ENCODE measurements at regions not wholly inside any gene's neighbourhood (a gene's known extent, or its start where the extent isn't known, plus 50 kb on each side); places are given as distances from the start of the nearest gene placed in this dataset.

- no peak overlapping the region for H3K27ac ChIP-seq (ENCODE audit: insufficient read depth in 1 of 2, low read depth in 1 of 2, low read length in 2 of 2, poor library complexity in 1 of 2, severe bottlenecking in 2 of 2)
- DNase-seq: no peak
- H3K36me3 ChIP-seq (ENCODE audit: control insufficient read depth in 4 of 4, insufficient read depth in 4 of 4, low read length in 3 of 4): no peaks in the 10 kb centered on the region
- no peaks in the 10 kb centered on the region for H3K9me3 ChIP-seq (ENCODE audit: control extremely low read depth in 1 of 5, control insufficient read depth in 4 of 5, insufficient read depth in 2 of 5, low read depth in 1 of 5, low read length in 4 of 5)
- ChIA-PET POLR2A (no interaction called here), CTCF (no interaction called here)
- H3K27me3 ChIP-seq (replicated peaks in 2 of 5; ENCODE audit: control insufficient read depth in 4 of 5, insufficient read depth in 5 of 5, low read length in 4 of 5): no peaks in the 10 kb centered on the region
- no peak overlapping the region for H3K4me3 ChIP-seq (ENCODE audit: control insufficient read depth in 1 of 7, extremely low read depth in 1 of 7, insufficient read depth in 4 of 7, low read depth in 2 of 7, low read length in 6 of 7)
- 90% methylated on average over 1 of the region's 1 CpG for WGBS (ENCODE audit: insufficient coverage)
- H3K4me1 ChIP-seq (ENCODE audit: control extremely low read depth in 1 of 4, control insufficient read depth in 4 of 4, insufficient read depth in 4 of 4, low read length in 3 of 4): no peaks in the 10 kb centered on the region
Measured at GRCh38 chr5:52177193-52177592, 610.5 kb upstream of the ITGA1 start.

- ChIA-PET POLR2A (no interaction called here), CTCF (no interaction called here)
- Histone ChIP-seq H3K27me3 (replicated peaks in 2 of 5; ENCODE audit: control insufficient read depth in 4 of 5, insufficient read depth in 5 of 5, low read length in 4 of 5) (no peaks in the 10 kb centered on the region), H3K4me3 (ENCODE audit: control insufficient read depth in 1 of 7, extremely low read depth in 1 of 7, insufficient read depth in 4 of 7, low read depth in 2 of 7, low read length in 6 of 7) (no peak overlapping the region), H3K36me3 (ENCODE audit: control insufficient read depth in 4 of 4, insufficient read depth in 4 of 4, low read length in 3 of 4) (no peaks in the 10 kb centered on the region), H3K9me3 (ENCODE audit: control extremely low read depth in 1 of 5, control insufficient read depth in 4 of 5, insufficient read depth in 2 of 5, low read depth in 1 of 5, low read length in 4 of 5) (no peaks in the 10 kb centered on the region), H3K27ac (ENCODE audit: insufficient read depth in 1 of 2, low read depth in 1 of 2, low read length in 2 of 2, poor library complexity in 1 of 2, severe bottlenecking in 2 of 2) (no peak overlapping the region), H3K4me1 (ENCODE audit: control extremely low read depth in 1 of 4, control insufficient read depth in 4 of 4, insufficient read depth in 4 of 4, low read length in 3 of 4) (no peaks in the 10 kb centered on the region)
- no peak for DNase-seq
- WGBS (ENCODE audit: insufficient coverage): no CpG with 5 or more reads among the region's 2 CpGs
Measured at GRCh38 chr5:52181403-52181802, 606.3 kb upstream of the ITGA1 start.

DNA sequence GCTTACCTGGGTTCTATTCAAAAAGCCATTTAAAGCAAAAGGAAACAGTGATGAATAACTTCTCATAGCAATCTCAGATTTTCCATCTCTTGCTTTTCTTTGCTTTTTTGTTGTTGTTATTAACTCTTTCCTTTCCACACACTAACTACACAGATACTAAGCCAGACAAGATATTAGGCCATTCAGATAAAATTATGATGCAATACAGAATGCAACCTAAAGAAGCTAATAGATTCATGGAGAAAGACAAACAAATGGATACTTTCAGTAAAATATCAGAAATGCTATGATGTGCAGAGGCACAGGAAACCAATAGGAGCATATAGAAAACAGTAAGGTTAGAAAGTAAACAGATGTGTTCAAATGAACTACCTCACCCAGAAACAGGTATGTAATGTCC, 597.0 kb upstream of the ITGA1 start:
- Histone ChIP-seq H3K4me3 (ENCODE audit: control insufficient read depth in 1 of 7, extremely low read depth in 1 of 7, insufficient read depth in 4 of 7, low read depth in 2 of 7, low read length in 6 of 7) (no peak overlapping the region), H3K4me1 (ENCODE audit: control extremely low read depth in 1 of 4, control insufficient read depth in 4 of 4, insufficient read depth in 4 of 4, low read length in 3 of 4) (no peaks in the 10 kb centered on the region), H3K36me3 (ENCODE audit: control insufficient read depth in 4 of 4, insufficient read depth in 4 of 4, low read length in 3 of 4) (no peaks in the 10 kb centered on the region), H3K27me3 (replicated peaks in 2 of 5; ENCODE audit: control insufficient read depth in 4 of 5, insufficient read depth in 5 of 5, low read length in 4 of 5) (no peaks in the 10 kb centered on the region), H3K27ac (ENCODE audit: insufficient read depth in 1 of 2, low read depth in 1 of 2, low read length in 2 of 2, poor library complexity in 1 of 2, severe bottlenecking in 2 of 2) (no peak overlapping the region), H3K9me3 (ENCODE audit: control extremely low read depth in 1 of 5, control insufficient read depth in 4 of 5, insufficient read depth in 2 of 5, low read depth in 1 of 5, low read length in 4 of 5) (no peaks in the 10 kb centered on the region)
- CTCF ChIA-PET: no interaction called here
- no peak for DNase-seq
- POLR2A ChIA-PET: no interaction called here

DNA sequence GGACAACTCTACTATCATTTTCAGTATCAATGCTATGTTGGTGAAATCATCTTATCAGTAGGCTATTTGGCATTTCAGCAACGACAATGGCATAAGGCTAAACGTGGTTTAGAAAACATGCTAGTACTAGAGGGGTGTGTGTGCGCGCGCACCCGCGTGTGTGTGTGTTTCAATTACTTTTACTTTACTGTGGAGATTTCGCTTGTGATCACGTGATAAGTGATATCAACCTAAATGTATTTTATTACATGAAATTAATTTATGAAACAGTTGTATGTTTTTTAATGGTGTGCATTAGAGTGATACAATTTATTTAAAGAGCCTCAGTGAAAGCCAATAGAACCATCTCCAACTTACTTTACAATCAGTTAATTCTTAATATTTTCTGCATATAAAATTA, 587.9 kb upstream of the ITGA1 start:
- H3K27ac ChIP-seq (ENCODE audit: insufficient read depth in 1 of 2, low read depth in 1 of 2, low read length in 2 of 2, poor library complexity in 1 of 2, severe bottlenecking in 2 of 2): no peak overlapping the region
- CTCF ChIA-PET: no interaction called here
- H3K4me1 ChIP-seq (ENCODE audit: control extremely low read depth in 1 of 4, control insufficient read depth in 4 of 4, insufficient read depth in 4 of 4, low read length in 3 of 4): no peaks in the 10 kb centered on the region
- no peak for DNase-seq
- 84% methylated on average over 2 of the region's 9 CpGs for WGBS (ENCODE audit: insufficient coverage)
- POLR2A ChIA-PET: no interaction called here
- H3K27me3 ChIP-seq (replicated peaks in 2 of 5; ENCODE audit: control insufficient read depth in 4 of 5, insufficient read depth in 5 of 5, low read length in 4 of 5): no peaks in the 10 kb centered on the region
- no peak overlapping the region for H3K4me3 ChIP-seq (ENCODE audit: control insufficient read depth in 1 of 7, extremely low read depth in 1 of 7, insufficient read depth in 4 of 7, low read depth in 2 of 7, low read length in 6 of 7)
- no peaks in the 10 kb centered on the region for H3K36me3 ChIP-seq (ENCODE audit: control insufficient read depth in 4 of 4, insufficient read depth in 4 of 4, low read length in 3 of 4)
- no peaks in the 10 kb centered on the region for H3K9me3 ChIP-seq (ENCODE audit: control extremely low read depth in 1 of 5, control insufficient read depth in 4 of 5, insufficient read depth in 2 of 5, low read depth in 1 of 5, low read length in 4 of 5)

DNA sequence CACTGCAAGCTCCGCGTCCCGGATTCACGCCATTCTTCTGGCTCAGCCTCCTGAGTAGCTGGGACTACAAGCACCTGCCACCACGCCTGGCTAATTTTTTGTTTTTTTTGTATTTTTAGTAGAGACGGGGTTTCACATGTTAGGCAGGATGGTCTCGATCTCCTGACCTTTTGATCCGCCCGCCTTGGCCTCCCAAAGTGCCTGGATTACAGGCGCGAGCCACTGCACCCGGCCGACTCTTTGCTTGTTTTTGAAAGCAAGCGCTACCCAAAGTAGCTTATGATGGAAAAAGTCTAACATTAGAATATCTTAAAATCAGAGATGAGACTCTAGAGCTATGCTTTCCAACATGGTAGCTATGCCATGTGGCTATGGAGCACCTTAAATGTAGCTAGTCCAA, 585.5 kb upstream of the ITGA1 start:
- Histone ChIP-seq H3K27me3 (replicated peaks in 2 of 5; ENCODE audit: control insufficient read depth in 4 of 5, insufficient read depth in 5 of 5, low read length in 4 of 5) (no peaks in the 10 kb centered on the region), H3K36me3 (ENCODE audit: control insufficient read depth in 4 of 4, insufficient read depth in 4 of 4, low read length in 3 of 4) (no peaks in the 10 kb centered on the region), H3K9me3 (ENCODE audit: control extremely low read depth in 1 of 5, control insufficient read depth in 4 of 5, insufficient read depth in 2 of 5, low read depth in 1 of 5, low read length in 4 of 5) (no peaks in the 10 kb centered on the region), H3K27ac (ENCODE audit: insufficient read depth in 1 of 2, low read depth in 1 of 2, low read length in 2 of 2, poor library complexity in 1 of 2, severe bottlenecking in 2 of 2) (no peak overlapping the region), H3K4me3 (ENCODE audit: control insufficient read depth in 1 of 7, extremely low read depth in 1 of 7, insufficient read depth in 4 of 7, low read depth in 2 of 7, low read length in 6 of 7) (no peak overlapping the region), H3K4me1 (ENCODE audit: control extremely low read depth in 1 of 4, control insufficient read depth in 4 of 4, insufficient read depth in 4 of 4, low read length in 3 of 4) (no peaks in the 10 kb centered on the region)
- 98% methylated on average over 9 of the region's 14 CpGs for WGBS (ENCODE audit: insufficient coverage)
- DNase-seq: no peak
- POLR2A ChIA-PET: no interaction called here
- CTCF ChIA-PET: no interaction called here

DNA sequence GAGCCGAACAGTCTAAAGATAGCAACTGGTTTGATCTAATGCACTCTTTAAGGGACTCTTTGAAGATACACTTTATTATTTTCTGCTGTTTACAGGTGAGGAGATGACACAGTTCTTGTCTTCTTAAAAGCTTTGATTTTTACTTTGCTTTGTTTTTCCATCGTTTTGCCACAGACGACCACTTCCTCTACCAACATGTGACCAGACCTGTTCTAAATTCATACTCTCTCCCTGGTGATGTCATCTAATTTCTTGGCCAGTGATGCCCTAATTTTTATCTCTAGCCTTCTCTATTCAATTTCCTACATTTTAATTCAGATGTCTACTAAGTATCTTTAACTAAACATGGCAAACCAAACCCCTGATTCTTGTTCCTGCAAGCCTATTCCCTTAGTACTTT, 583.4 kb upstream of the ITGA1 start:
- H3K4me3 ChIP-seq (ENCODE audit: control insufficient read depth in 1 of 7, extremely low read depth in 1 of 7, insufficient read depth in 4 of 7, low read depth in 2 of 7, low read length in 6 of 7): no peak overlapping the region
- no peaks in the 10 kb centered on the region for H3K36me3 ChIP-seq (ENCODE audit: control insufficient read depth in 4 of 4, insufficient read depth in 4 of 4, low read length in 3 of 4)
- H3K9me3 ChIP-seq (ENCODE audit: control extremely low read depth in 1 of 5, control insufficient read depth in 4 of 5, insufficient read depth in 2 of 5, low read depth in 1 of 5, low read length in 4 of 5): no peaks in the 10 kb centered on the region
- ChIA-PET POLR2A (interaction anchor here (0.5 kb wide), 1 partner anchor 177 kb away, joined by 3 read pairs; no protein-coding TSS in a partner anchor), CTCF (no interaction called here)
- H3K27ac ChIP-seq (ENCODE audit: insufficient read depth in 1 of 2, low read depth in 1 of 2, low read length in 2 of 2, poor library complexity in 1 of 2, severe bottlenecking in 2 of 2): no peak overlapping the region
- 21% methylated on average over 2 of the region's 3 CpGs for WGBS (ENCODE audit: insufficient coverage)
- no peaks in the 10 kb centered on the region for H3K4me1 ChIP-seq (ENCODE audit: control extremely low read depth in 1 of 4, control insufficient read depth in 4 of 4, insufficient read depth in 4 of 4, low read length in 3 of 4)
- H3K27me3 ChIP-seq (replicated peaks in 2 of 5; ENCODE audit: control insufficient read depth in 4 of 5, insufficient read depth in 5 of 5, low read length in 4 of 5): no peaks in the 10 kb centered on the region
- no peak for DNase-seq
